Calu3 (cell line): ENCODE measurements at regions not wholly inside any gene's neighbourhood (a gene's known extent, or its start where the extent isn't known, plus 50 kb on each side); places are given as distances from the start of the nearest gene placed in this dataset.

Experiments
- BruUV-seq: library from RNA; stranded (reverse); fragments of 400-500 nt; replicated peaks from 2 replicates; lab custom pipeline; 2021; lab: Mats Ljungman, UMichigan
- CTCF ChIA-PET: fragments of 300-600 bp; sonication (Branson Sonifier 250); formaldehyde crosslinking; loops from one replicate; lab custom pipeline; 2022; ENCODE audit warnings: antibody characterized with exemption; lab: Charles Lee
- DNase-seq: peaks from one replicate; pipeline ENCODE4 v3.0.0; 2022
- H3K27ac Mint-ChIP-seq: one replicate; pipeline ENCODE4 v1.8.0; 2022; ENCODE audit warnings: mixed read lengths; ENCODE audit not compliant: unreplicated experiment
- H3K27me3 Mint-ChIP-seq: one replicate; pipeline ENCODE4 v1.8.0; 2022; ENCODE audit warnings: mixed read lengths; ENCODE audit not compliant: unreplicated experiment
- H3K36me3 Mint-ChIP-seq: one replicate; pipeline ENCODE4 v1.8.0; 2022; ENCODE audit warnings: mild to moderate bottlenecking, moderate library complexity, mixed read lengths; ENCODE audit not compliant: insufficient read depth, unreplicated experiment
- H3K4me1 Mint-ChIP-seq: one replicate; pipeline ENCODE4 v1.8.0; 2022; ENCODE audit warnings: mild to moderate bottlenecking, low read depth, mixed read lengths; ENCODE audit not compliant: unreplicated experiment
- H3K4me3 Mint-ChIP-seq: one replicate; pipeline ENCODE4 v1.8.0; 2022; ENCODE audit warnings: mild to moderate bottlenecking, low read depth, moderate library complexity, mixed read lengths; ENCODE audit not compliant: unreplicated experiment
- H3K9me3 Mint-ChIP-seq: one replicate; pipeline ENCODE4 v1.8.0; 2022; ENCODE audit warnings: low read depth, mixed read lengths; ENCODE audit not compliant: unreplicated experiment
- CTCF ChIP-seq: fragments of 200-600 bp; IDR thresholded peaks from one replicate; pipeline ENCODE4 v1.8.0; 2022; ENCODE audit warnings: antibody characterized with exemption; ENCODE audit not compliant: unreplicated experiment
- intact Hi-C: fragments of 100-400 bp; cut with micrococcal nuclease; formaldehyde crosslinking; loops from one replicate; pipeline ENCODE4 v1.10.0; 2022; ENCODE audit not compliant: unreplicated experiment

GRCh38 chr11:59012398-59013265 lies 73.3 kb downstream of the GLYATL1 start:
- no peaks in the 10 kb centered on the region for H3K36me3 Mint-ChIP-seq
- no peak for TF ChIP-seq CTCF
- peaks cover 52% of the 10 kb centered on the region for H3K27me3 Mint-ChIP-seq
- intact Hi-C loops = no loop called here
- CTCF ChIA-PET = no interaction called here
- H3K4me3 Mint-ChIP-seq = no peak overlapping the region
- H3K27ac Mint-ChIP-seq = no peak overlapping the region
- H3K4me1 Mint-ChIP-seq = no peaks in the 10 kb centered on the region
- no TSS peak for BruUV-seq
- peaks cover 3% of the 10 kb centered on the region for H3K9me3 Mint-ChIP-seq
- no peak for DNase-seq

DNA sequence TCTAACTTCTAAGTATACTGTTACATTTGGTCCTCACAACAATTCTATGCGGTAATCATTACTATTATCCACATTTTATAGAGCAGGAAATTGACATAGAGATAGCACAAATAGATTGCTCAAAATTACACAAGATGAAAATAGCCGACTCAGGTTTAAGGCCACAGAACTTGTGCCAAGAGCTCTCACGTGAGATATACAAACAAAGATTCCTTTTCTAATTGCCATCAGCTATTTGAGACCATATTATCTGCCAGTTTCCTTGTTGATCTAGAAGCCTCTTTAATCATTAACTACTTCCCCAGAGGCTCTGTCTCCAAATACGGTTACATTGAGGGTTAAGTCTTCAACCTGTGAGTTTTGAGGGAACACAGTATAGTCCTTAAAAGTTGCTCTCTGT lies 61.0 kb upstream of the GLYATL1B start:
- no peak for DNase-seq
- Mint-ChIP-seq H3K27me3 (peaks cover 46% of the 10 kb centered on the region), H3K4me3 (no peak overlapping the region), H3K9me3 (peaks cover 3% of the 10 kb centered on the region), H3K36me3 (no peaks in the 10 kb centered on the region), H3K27ac (no peak overlapping the region), H3K4me1 (no peaks in the 10 kb centered on the region)
- intact Hi-C loops = no loop called here
- no peak for TF ChIP-seq CTCF
- no TSS peak for BruUV-seq
- CTCF ChIA-PET = no interaction called here

GRCh38 chr11:59028105-59028504 lies 58.0 kb upstream of the GLYATL1B start:
- Mint-ChIP-seq H3K9me3 (no peaks in the 10 kb centered on the region), H3K4me3 (no peak overlapping the region), H3K4me1 (no peaks in the 10 kb centered on the region), H3K27ac (no peak overlapping the region), H3K36me3 (no peaks in the 10 kb centered on the region), H3K27me3 (peaks cover 63% of the 10 kb centered on the region)
- BruUV-seq = no TSS peak
- intact Hi-C loops = no loop called here
- CTCF ChIA-PET = no interaction called here
- no peak for TF ChIP-seq CTCF
- DNase-seq = no peak

DNA sequence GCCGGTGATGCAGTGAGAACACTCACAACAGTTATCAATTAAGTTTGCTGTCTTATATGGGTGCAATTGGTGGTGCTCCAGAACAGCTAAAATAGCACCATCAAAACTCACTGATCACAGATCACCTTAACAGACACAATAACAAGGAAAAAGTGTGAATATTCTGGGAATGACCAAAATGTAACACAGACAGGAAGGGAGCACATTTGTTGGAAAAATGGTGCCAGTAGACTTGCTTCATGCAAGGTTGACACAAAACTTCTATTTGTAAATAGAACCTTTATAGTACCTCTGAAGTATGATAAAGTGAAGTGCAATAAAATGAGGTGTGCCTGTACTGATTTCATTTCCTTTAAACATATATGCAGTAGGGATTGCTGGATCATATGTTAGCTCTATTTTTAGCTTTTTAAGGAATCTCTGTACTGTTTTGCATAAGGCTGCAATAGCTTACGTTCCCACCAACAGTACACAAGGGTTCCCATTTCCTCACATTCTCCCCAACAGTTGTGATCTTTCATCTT lies 56.7 kb upstream of the GLYATL1B start:
- CTCF ChIA-PET = no interaction called here
- Mint-ChIP-seq H3K27me3 (peaks cover 73% of the 10 kb centered on the region), H3K36me3 (no peaks in the 10 kb centered on the region), H3K27ac (no peak overlapping the region), H3K9me3 (no peaks in the 10 kb centered on the region), H3K4me1 (no peaks in the 10 kb centered on the region), H3K4me3 (no peak overlapping the region)
- no peak for DNase-seq
- TF ChIP-seq CTCF = no peak
- no TSS peak for BruUV-seq
- intact Hi-C loops = no loop called here
